IPS-20b (cell line): ENCODE measurements at regions not wholly inside any gene's neighbourhood (a gene's known extent, or its start where the extent isn't known, plus 50 kb on each side); places are given as distances from the start of the nearest gene placed in this dataset.
"Not testable (repeated sequence)": the region's sequence is repeated elsewhere in the genome, so short reads cannot be mapped to it uniquely, and the experiment has no call there.

Experiments used
- H3K27ac ChIP-seq: one replicate; pipeline ENCODE4 v1.5.1; 2013; ENCODE audit warnings: low read length
- H3K27me3 ChIP-seq: 2 replicates; pipeline ENCODE4 v1.6.1; 2013; ENCODE audit warnings: mild to moderate bottlenecking, low read length, inconsistent platforms; ENCODE audit not compliant: insufficient read depth
- H3K36me3 ChIP-seq: 2 replicates; pipeline ENCODE4 v1.6.1; 2013; ENCODE audit warnings: low read depth, mild to moderate bottlenecking, inconsistent platforms, low read length, moderate library complexity; ENCODE audit not compliant: insufficient read depth
- H3K4me1 ChIP-seq: 2 replicates; pipeline ENCODE4 v1.6.1; 2013; ENCODE audit warnings: mild to moderate bottlenecking, control low read depth, inconsistent platforms, low read length, moderate library complexity; ENCODE audit not compliant: insufficient read depth
- H3K4me3 ChIP-seq: 2 replicates; pipeline ENCODE4 v1.5.1; 2013; ENCODE audit warnings: mild to moderate bottlenecking, low read length, inconsistent platforms
- H3K9ac ChIP-seq: 2 replicates; pipeline ENCODE4 v1.6.1; 2013; ENCODE audit warnings: low read depth, mild to moderate bottlenecking, inconsistent platforms, low read length, moderate library complexity
- H3K9me3 ChIP-seq: 2 replicates; pipeline ENCODE4 v1.6.1; 2013; ENCODE audit warnings: mild to moderate bottlenecking, low read depth, low read length, inconsistent platforms; ENCODE audit not compliant: insufficient read depth

DNA sequence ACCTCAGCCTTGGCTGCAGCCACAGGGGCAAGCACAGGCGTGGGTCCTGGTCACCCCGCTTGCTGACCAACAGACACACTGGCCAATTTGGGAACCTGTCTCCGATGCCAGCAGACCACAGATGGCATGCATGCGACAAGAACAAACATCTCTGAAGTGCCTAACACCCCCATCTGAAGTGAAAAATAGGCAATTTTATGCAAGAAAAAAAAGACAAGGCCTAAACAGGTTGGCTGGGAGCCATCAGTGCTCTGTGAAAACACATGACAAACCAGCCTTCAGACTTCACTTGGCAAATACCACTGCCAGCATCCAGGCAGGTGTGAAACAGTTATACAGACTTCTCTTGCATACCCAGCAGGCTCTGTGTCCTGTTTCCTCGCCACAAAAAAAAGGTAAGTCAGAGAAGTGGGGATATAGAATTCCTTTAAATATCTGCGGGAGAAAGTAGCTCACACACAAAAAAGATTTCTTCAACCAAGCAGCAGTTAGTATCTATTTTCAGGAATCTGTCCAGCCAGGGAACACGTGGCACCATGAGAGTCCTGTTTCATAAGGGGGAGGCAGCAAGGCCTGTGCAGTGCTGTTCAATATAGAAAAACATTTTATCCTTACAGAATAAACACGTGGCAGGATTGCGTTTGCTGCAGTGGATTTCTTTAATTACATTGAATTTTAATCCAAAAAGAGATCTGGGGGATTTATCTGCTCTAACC, 293.4 kb upstream of the MKLN1 start:
- no peaks in the 10 kb centered on the region for H3K27me3 ChIP-seq
- no peak overlapping the region for H3K27ac ChIP-seq
- H3K9ac ChIP-seq: no peak overlapping the region
- H3K4me1 ChIP-seq: no peaks in the 10 kb centered on the region
- H3K36me3 ChIP-seq: no peaks in the 10 kb centered on the region
- no peaks in the 10 kb centered on the region for H3K9me3 ChIP-seq
- no peak overlapping the region for H3K4me3 ChIP-seq

GRCh38 chr7:131035088-131035770, 292.4 kb upstream of the MKLN1 start:
- H3K9me3 ChIP-seq: no peaks in the 10 kb centered on the region
- H3K4me3 ChIP-seq: no peak overlapping the region
- no peaks in the 10 kb centered on the region for H3K4me1 ChIP-seq
- H3K27ac ChIP-seq: no peak overlapping the region
- no peaks in the 10 kb centered on the region for H3K36me3 ChIP-seq
- H3K9ac ChIP-seq: no peak overlapping the region
- H3K27me3 ChIP-seq: no peaks in the 10 kb centered on the region

GRCh38 chr7:131038153-131038552, 289.5 kb upstream of the MKLN1 start:
- Histone ChIP-seq H3K36me3 (no peaks in the 10 kb centered on the region), H3K27ac (no peak overlapping the region), H3K9ac (no peak overlapping the region), H3K4me3 (no peak overlapping the region), H3K9me3 (no peaks in the 10 kb centered on the region), H3K27me3 (no peaks in the 10 kb centered on the region), H3K4me1 (no peaks in the 10 kb centered on the region; the same call in 1 of the 2 replicates)

- no peak overlapping the region for H3K9ac ChIP-seq
- no peaks in the 10 kb centered on the region; the same call in 1 of the 2 replicates for H3K4me1 ChIP-seq
- H3K4me3 ChIP-seq: no peak overlapping the region
- H3K27ac ChIP-seq: no peak overlapping the region
- no peaks in the 10 kb centered on the region for H3K27me3 ChIP-seq
- H3K36me3 ChIP-seq: no peaks in the 10 kb centered on the region
- H3K9me3 ChIP-seq: no peaks in the 10 kb centered on the region
Observed at GRCh38 chr7:131039355-131039762, 288.3 kb upstream of the MKLN1 start.

DNA sequence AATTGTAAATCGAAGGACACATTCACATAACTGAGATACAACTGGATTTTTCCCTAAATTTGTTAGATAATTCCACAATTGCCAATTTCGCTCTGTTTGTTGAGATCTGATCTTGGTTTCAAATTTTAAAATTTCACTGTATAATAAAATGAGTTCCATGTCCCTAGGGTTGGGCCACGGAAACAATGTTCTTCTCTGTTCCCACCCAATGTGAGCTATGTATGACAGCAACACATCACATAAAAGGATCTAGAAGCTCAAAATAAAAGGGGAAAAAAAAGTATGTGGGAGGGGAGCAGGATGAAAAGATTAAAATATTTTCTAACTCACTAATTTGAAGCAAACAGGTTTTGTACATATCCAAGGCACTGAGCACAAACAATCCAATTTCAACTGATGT, 287.8 kb upstream of the MKLN1 start:
- Histone ChIP-seq H3K27me3 (no peaks in the 10 kb centered on the region), H3K36me3 (no peaks in the 10 kb centered on the region), H3K4me3 (no peak overlapping the region), H3K27ac (no peak overlapping the region), H3K9ac (no peak overlapping the region), H3K4me1 (no peaks in the 10 kb centered on the region; the same call in 1 of the 2 replicates), H3K9me3 (no peaks in the 10 kb centered on the region)

- H3K27ac ChIP-seq: no peak overlapping the region
- no peak overlapping the region for H3K4me3 ChIP-seq
- H3K9me3 ChIP-seq: no peaks in the 10 kb centered on the region
- no peaks in the 10 kb centered on the region; the same call in 1 of the 2 replicates for H3K4me1 ChIP-seq
- no peak overlapping the region for H3K9ac ChIP-seq
- H3K36me3 ChIP-seq: no peaks in the 10 kb centered on the region
- H3K27me3 ChIP-seq: no peaks in the 10 kb centered on the region
Observed at GRCh38 chr7:131040467-131040932, 287.2 kb upstream of the MKLN1 start.

- not testable (repeated sequence) for H3K4me3 ChIP-seq, H3K9me3 ChIP-seq, H3K4me1 ChIP-seq
Observed at GRCh38 chr7:131041012-131041695, 286.5 kb upstream of the MKLN1 start.

DNA sequence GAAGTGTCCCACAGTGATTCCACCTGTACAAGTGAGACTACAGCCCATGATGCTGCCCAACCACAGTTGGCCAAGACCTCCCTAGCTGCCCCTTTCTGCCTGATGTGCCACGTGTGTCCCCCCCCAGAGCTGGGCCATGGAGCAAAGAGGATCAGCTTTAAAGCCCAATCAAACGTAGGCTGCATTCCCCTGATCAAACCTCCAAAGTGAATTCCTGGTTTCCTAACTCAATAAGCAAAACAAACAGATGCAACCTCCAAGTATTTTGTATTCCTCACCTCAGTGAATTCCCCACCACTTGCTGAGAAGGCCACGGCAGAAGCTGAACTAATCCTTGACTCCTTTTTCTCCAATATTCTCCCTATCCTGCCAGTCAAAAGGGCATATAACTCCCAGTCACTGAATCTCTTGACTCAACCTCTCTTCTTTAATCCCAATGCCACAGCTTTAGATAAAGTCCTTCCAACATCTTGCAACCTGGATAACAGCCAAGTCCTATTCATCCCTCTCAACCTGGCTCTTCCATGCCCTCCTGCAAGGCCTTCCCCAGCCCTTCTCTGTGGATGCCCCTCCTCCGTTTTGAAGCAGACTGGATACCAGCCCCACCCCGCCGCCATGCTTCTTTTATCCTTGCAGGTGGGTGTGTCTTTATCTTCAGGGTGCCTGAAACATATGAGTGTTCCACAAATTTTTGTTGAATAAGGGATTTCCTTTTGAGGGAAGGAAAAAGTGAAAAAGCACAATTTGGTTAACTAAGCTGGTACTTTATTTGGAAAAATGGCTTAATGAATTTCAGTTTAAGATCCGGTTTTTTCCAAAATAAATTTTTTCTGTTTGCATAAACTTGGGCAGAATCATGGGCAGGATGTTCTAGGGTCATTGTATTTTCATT, 285.2 kb upstream of the MKLN1 start:
- no peak overlapping the region for H3K9ac ChIP-seq
- no peak overlapping the region for H3K4me3 ChIP-seq
- no peaks in the 10 kb centered on the region for H3K9me3 ChIP-seq
- no peaks in the 10 kb centered on the region for H3K27me3 ChIP-seq
- H3K27ac ChIP-seq: no peak overlapping the region
- H3K4me1 ChIP-seq: no peaks in the 10 kb centered on the region; the same call in 1 of the 2 replicates
- no peaks in the 10 kb centered on the region for H3K36me3 ChIP-seq

More at GRCh38 chr7:131041012-131041695, 286.5 kb upstream of the MKLN1 start:
- H3K9ac ChIP-seq, H3K27me3 ChIP-seq, H3K27ac ChIP-seq, H3K36me3 ChIP-seq: not testable (repeated sequence)

- Histone ChIP-seq H3K4me3 (no peak overlapping the region), H3K9ac (no peak overlapping the region), H3K9me3 (no peaks in the 10 kb centered on the region), H3K4me1 (peaks cover 6% of the 10 kb centered on the region; the same call in 1 of the 2 replicates), H3K27ac (no peak overlapping the region), H3K36me3 (no peaks in the 10 kb centered on the region), H3K27me3 (no peaks in the 10 kb centered on the region)
Observed at GRCh38 chr7:131045526-131045925, 282.1 kb upstream of the MKLN1 start.

DNA sequence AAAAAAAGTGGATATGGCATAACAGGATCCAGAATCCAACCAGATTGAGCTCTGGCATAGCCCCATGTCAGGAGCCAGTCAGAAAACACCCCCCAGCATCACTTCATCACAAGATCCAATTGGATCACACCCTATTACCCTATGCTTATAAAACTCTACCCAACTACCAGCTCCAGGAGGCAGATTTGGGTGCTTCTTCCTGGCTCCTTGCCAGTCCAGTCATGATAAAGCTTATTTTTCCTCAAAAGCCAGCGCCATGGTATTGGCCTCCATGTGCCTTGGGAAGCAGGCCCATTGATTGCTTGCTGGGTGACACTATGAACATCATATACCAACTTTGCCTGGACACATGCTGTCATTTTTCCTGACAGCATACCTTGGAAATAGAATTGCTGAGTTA, 281.4 kb upstream of the MKLN1 start:
- no peak overlapping the region for H3K9ac ChIP-seq
- H3K27me3 ChIP-seq: no peaks in the 10 kb centered on the region
- no peaks in the 10 kb centered on the region for H3K9me3 ChIP-seq
- no peaks in the 10 kb centered on the region for H3K36me3 ChIP-seq
- H3K27ac ChIP-seq: no peak overlapping the region
- no peak overlapping the region for H3K4me3 ChIP-seq
- peaks cover 6% of the 10 kb centered on the region; the same call in 1 of the 2 replicates for H3K4me1 ChIP-seq

DNA sequence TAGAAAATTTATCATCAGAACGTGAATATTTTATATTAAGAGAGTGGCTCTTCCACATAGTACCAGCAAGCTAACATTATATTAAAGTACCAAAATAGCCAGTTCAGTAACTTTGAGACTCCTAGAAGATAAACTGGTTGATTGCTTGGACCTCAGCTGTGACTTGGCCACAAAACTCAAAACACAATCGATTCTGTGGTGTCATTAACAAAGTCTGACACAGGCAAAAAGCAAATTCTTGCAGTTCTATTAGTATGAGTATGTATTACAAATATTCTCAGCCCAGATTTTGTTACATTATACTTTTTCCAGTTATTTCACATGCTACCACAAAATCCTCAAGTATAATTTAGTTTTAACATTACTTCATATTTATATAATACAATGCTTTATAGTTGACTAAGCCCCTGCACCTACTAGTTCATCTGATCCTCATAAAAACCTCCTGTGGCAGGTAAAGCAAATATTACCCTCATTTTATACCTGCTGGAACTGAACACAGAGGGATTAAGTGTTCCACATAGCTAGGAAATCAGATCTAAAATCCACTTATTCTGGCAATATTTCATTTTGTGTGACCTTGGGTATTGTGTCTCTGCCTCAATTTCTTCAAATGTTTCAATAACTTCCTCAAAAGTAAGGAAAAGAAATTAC, 279.9 kb upstream of the MKLN1 start:
- Histone ChIP-seq H3K9me3 (no peaks in the 10 kb centered on the region), H3K27me3 (no peaks in the 10 kb centered on the region), H3K27ac (no peak overlapping the region), H3K4me3 (no peak overlapping the region), H3K9ac (no peak overlapping the region), H3K36me3 (no peaks in the 10 kb centered on the region), H3K4me1 (peaks cover 6% of the 10 kb centered on the region; the same call in 1 of the 2 replicates)
